GM19025 (cell line): ENCODE measurements at regions not wholly inside any gene's neighbourhood (a gene's known extent, or its start where the extent isn't known, plus 50 kb on each side); places are given as distances from the start of the nearest gene placed in this dataset.
"Not testable (repeated sequence)": the region's sequence is repeated elsewhere in the genome, so short reads cannot be mapped to it uniquely, and the experiment has no call there.

Experiments
- ATAC-seq: cut with Tn5 transposase; IDR thresholded peaks from one replicate; pipeline ENCODE4 v1.9.1; 2021; ENCODE audit warnings: mild to moderate bottlenecking, low read depth, moderate library complexity; ENCODE audit not compliant: unreplicated experiment

GRCh38 chr16:75919664-75920063, 193.4 kb upstream of the CPHXL start:
- ATAC-seq, result no peak

- no peak for ATAC-seq
Measured at GRCh38 chr16:75921281-75921680, 195.0 kb upstream of the CPHXL start.

GRCh38 chr16:75922250-75922649, 196.0 kb upstream of the CPHXL start:
- ATAC-seq, result no peak

GRCh38 chr16:75924397-75924796, 198.1 kb upstream of the CPHXL start:
- ATAC-seq, result no peak

- no peak for ATAC-seq
Measured at GRCh38 chr16:75927810-75928209, 201.5 kb upstream of the CPHXL start.

- ATAC-seq, result no peak
Measured at GRCh38 chr16:75928295-75928694, 202.0 kb upstream of the CPHXL start.

GRCh38 chr16:75929046-75929445, 202.8 kb upstream of the CPHXL start:
- no peak for ATAC-seq

- no peak for ATAC-seq
Measured at GRCh38 chr16:75931043-75931442, 204.8 kb upstream of the CPHXL start.

- no peak for ATAC-seq
Measured at GRCh38 chr16:75931970-75932369, 205.7 kb upstream of the CPHXL start.

- ATAC-seq, result no peak
Measured at GRCh38 chr16:75938818-75939217, 212.5 kb upstream of the CPHXL start.

GRCh38 chr16:75942351-75942750, 216.1 kb upstream of the CPHXL start:
- no peak for ATAC-seq

GRCh38 chr16:75942936-75943335, 216.6 kb upstream of the CPHXL start:
- no peak for ATAC-seq

GRCh38 chr16:75943705-75944514, 217.6 kb upstream of the CPHXL start:
- no peak for ATAC-seq

GRCh38 chr16:75945916-75946457, 219.7 kb upstream of the CPHXL start:
- ATAC-seq, result no peak

- no peak for ATAC-seq
Measured at GRCh38 chr16:75947626-75948239, 221.4 kb upstream of the CPHXL start.

- ATAC-seq, result no peak
Measured at GRCh38 chr16:75948441-75948840, 222.2 kb upstream of the CPHXL start.

GRCh38 chr16:75948886-75949285, 222.6 kb upstream of the CPHXL start:
- ATAC-seq, result no peak

- no peak for ATAC-seq
Measured at GRCh38 chr16:75952124-75952523, 225.8 kb upstream of the CPHXL start.

GRCh38 chr16:75957870-75958269, 231.6 kb upstream of the CPHXL start:
- no peak for ATAC-seq

GRCh38 chr16:75965504-75966374, 239.4 kb upstream of the CPHXL start:
- no peak for ATAC-seq

GRCh38 chr16:75969120-75969519, 242.8 kb upstream of the CPHXL start:
- ATAC-seq, result not testable (repeated sequence)
